DOHH2 (cell line): ENCODE measurements at regions not wholly inside any gene's neighbourhood (a gene's known extent, or its start where the extent isn't known, plus 50 kb on each side); places are given as distances from the start of the nearest gene placed in this dataset.

Source experiments
- H3F3A ChIP-seq: fragments of 200-600 bp; sonication (generic), shearing (Covaris generic); 2 replicates; pipeline ENCODE4 v1.6.0; 2016; ENCODE audit warnings: antibody characterized with exemption, mild to moderate bottlenecking; ENCODE audit not compliant: control insufficient read depth, insufficient read depth
- H3K27ac ChIP-seq: fragments of 200-600 bp; sonication (generic); 2 replicates; pipeline ENCODE4 v1.5.1; 2014; ENCODE audit warnings: low read depth, mild to moderate bottlenecking, low read length, moderate library complexity
- H3K27me3 ChIP-seq: fragments of 200-600 bp; sonication (generic); 2 replicates; pipeline ENCODE4 v1.6.1; 2014; ENCODE audit warnings: mild to moderate bottlenecking, low read length, mixed read lengths; ENCODE audit not compliant: control insufficient read depth
- H3K36me3 ChIP-seq: fragments of 200-600 bp; sonication (generic); 2 replicates; pipeline ENCODE4 v1.6.1; 2014; ENCODE audit warnings: mild to moderate bottlenecking, low read length, moderate library complexity, mixed read lengths; ENCODE audit not compliant: control insufficient read depth
- H3K4me1 ChIP-seq: fragments of 200-600 bp; sonication (generic); 2 replicates; pipeline ENCODE4 v1.6.1; 2014; ENCODE audit warnings: mild to moderate bottlenecking, low read length, mixed read lengths; ENCODE audit not compliant: control insufficient read depth
- H3K4me2 ChIP-seq: fragments of 200-600 bp; sonication (generic); 2 replicates; pipeline ENCODE4 v1.6.0; 2014; ENCODE audit warnings: mild to moderate bottlenecking, low read length, moderate library complexity
- H3K4me3 ChIP-seq: fragments of 200-600 bp; sonication (generic); 2 replicates; pipeline ENCODE4 v1.5.1; 2014; ENCODE audit warnings: mild to moderate bottlenecking, low read length, mixed read lengths
- H3K79me2 ChIP-seq: fragments of 200-600 bp; sonication (generic); 2 replicates; pipeline ENCODE4 v1.6.1; 2014; ENCODE audit warnings: mild to moderate bottlenecking, low read length, mixed read lengths; ENCODE audit not compliant: control insufficient read depth
- H3K9me2 ChIP-seq: fragments of 200-600 bp; sonication (generic); replicated peaks from 2 replicates; pipeline ENCODE4 v1.6.1; 2014; ENCODE audit warnings: mild to moderate bottlenecking, low read length, mixed read lengths; ENCODE audit not compliant: control insufficient read depth
- H3K9me3 ChIP-seq: fragments of 200-600 bp; sonication (generic); 2 replicates; pipeline ENCODE4 v1.6.1; 2014; ENCODE audit warnings: antibody characterized with exemption, low read length, mixed read lengths; ENCODE audit not compliant: control insufficient read depth, insufficient read depth
- H4K20me1 ChIP-seq: fragments of 200-600 bp; sonication (generic); 2 replicates; pipeline ENCODE4 v1.6.0; 2014; ENCODE audit warnings: low read depth, mild to moderate bottlenecking, antibody characterized with exemption, low read length, moderate library complexity; ENCODE audit not compliant: control insufficient read depth, insufficient read depth
- CTCF ChIP-seq: fragments of 200-600 bp; sonication (generic); IDR thresholded peaks from one replicate; pipeline ENCODE4 v1.5.1; 2014; ENCODE audit warnings: antibody characterized with exemption, mild to moderate bottlenecking, low read depth, low read length; ENCODE audit not compliant: poor library complexity, severe bottlenecking
- EZH2phosphoT487 ChIP-seq: fragments of 200-600 bp; sonication (generic); IDR thresholded peaks from 2 replicates; pipeline ENCODE4 v1.6.1; 2017; ENCODE audit warnings: borderline replicate concordance, mild to moderate bottlenecking, antibody characterized with exemption, low read length, moderate library complexity, mixed read lengths

- Histone ChIP-seq H3K4me1 (peaks cover 60% of the 10 kb centered on the region), H3K4me3 (no peak overlapping the region), H4K20me1 (no peaks in the 10 kb centered on the region), H3K79me2 (no peaks in the 10 kb centered on the region), H3K9me2 (no peaks in the 10 kb centered on the region), H3K27me3 (peaks cover 7% of the 10 kb centered on the region), H3F3A (0 out of 2 replicates have a peak, but pooled peaks cover 2% of the 10 kb centered on the region), H3K36me3 (no peaks in the 10 kb centered on the region), H3K9me3 (peaks cover 4% of the 10 kb centered on the region; the same call in 1 of the 2 replicates), H3K4me2 (no peak overlapping the region), H3K27ac (no peak overlapping the region)
- TF ChIP-seq EZH2phosphoT487 (no peak), CTCF (no peak)
Measured at GRCh38 chr9:124198948-124199347, 58.8 kb upstream of the NEK6 start.

DNA sequence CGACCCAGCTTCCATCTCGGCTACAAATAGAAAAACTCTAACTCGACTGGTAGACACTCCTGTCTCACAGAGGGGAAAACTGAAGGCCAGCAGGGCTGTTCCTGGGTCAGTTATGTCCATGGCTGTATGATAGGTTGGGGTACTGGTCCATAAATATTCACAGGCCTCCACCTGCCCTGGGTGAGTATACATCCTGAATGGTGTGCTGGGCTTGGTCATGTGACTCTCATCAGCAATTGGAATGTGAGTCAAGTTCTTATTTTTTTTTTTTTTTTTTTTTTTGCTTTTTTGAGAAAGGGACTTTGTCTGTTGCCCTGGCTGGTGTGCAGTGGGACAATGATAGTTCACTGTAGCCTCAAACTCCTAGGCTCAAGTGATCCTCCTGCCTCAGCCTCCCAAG is 58.3 kb upstream of the NEK6 start:
- no peaks in the 10 kb centered on the region for H3K79me2 ChIP-seq
- no peaks in the 10 kb centered on the region for H4K20me1 ChIP-seq
- TF ChIP-seq EZH2phosphoT487 (no peak), CTCF (no peak)
- H3K9me3 ChIP-seq: peaks cover 4% of the 10 kb centered on the region; the same call in 1 of the 2 replicates
- peaks cover 9% of the 10 kb centered on the region for H3K27me3 ChIP-seq
- no peak overlapping the region for H3K27ac ChIP-seq
- 0 out of 2 replicates have a peak, but pooled peaks cover 2% of the 10 kb centered on the region for H3F3A ChIP-seq
- H3K4me2 ChIP-seq: no peak overlapping the region
- peaks cover 62% of the 10 kb centered on the region for H3K4me1 ChIP-seq
- no peak overlapping the region for H3K4me3 ChIP-seq
- no peaks in the 10 kb centered on the region for H3K36me3 ChIP-seq
- H3K9me2 ChIP-seq: no peaks in the 10 kb centered on the region

DNA sequence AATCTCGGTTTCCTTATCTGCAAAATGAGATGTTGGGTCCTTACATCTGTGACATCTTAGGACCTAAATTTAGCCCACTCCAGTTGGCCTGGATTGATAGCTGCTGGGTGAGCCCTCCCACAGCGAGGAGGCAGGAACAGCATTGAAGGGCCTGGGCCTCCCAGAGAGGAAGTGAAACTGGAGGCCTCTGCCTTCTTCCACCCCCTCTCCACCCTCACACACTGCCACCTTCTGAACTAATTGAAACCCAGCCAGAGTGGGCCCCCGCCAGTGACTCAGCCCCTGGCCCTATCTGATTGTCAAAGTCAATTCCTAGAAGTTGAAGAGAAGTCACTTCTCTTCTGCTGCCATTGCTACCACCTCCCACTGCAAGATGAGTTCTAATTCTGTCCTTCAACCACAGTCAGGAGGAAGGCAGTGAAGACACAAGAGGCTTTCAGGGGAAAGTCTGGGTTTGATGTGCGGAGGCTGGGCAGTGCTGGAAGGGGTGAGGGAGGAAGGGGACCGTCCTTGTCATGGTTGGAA is 55.2 kb upstream of the NEK6 start:
- no peaks in the 10 kb centered on the region for H3K9me3 ChIP-seq
- peaks cover 19% of the 10 kb centered on the region for H3K27me3 ChIP-seq
- H3K36me3 ChIP-seq: no peaks in the 10 kb centered on the region
- H3K9me2 ChIP-seq: no peaks in the 10 kb centered on the region
- peak overlapping the region; percentile 76 for H3K4me2 ChIP-seq
- 0 out of 2 replicates have a peak, but pooled peaks cover 5% of the 10 kb centered on the region for H4K20me1 ChIP-seq
- H3K79me2 ChIP-seq: no peaks in the 10 kb centered on the region
- H3K4me1 ChIP-seq: peaks cover 84% of the 10 kb centered on the region
- H3K27ac ChIP-seq: peak overlapping the region; percentile 78
- H3K4me3 ChIP-seq: peak overlapping the region; percentile 56
- TF ChIP-seq EZH2phosphoT487: no peak
- H3F3A ChIP-seq: peaks cover 13% of the 10 kb centered on the region; the same call in 1 of the 2 replicates

DNA sequence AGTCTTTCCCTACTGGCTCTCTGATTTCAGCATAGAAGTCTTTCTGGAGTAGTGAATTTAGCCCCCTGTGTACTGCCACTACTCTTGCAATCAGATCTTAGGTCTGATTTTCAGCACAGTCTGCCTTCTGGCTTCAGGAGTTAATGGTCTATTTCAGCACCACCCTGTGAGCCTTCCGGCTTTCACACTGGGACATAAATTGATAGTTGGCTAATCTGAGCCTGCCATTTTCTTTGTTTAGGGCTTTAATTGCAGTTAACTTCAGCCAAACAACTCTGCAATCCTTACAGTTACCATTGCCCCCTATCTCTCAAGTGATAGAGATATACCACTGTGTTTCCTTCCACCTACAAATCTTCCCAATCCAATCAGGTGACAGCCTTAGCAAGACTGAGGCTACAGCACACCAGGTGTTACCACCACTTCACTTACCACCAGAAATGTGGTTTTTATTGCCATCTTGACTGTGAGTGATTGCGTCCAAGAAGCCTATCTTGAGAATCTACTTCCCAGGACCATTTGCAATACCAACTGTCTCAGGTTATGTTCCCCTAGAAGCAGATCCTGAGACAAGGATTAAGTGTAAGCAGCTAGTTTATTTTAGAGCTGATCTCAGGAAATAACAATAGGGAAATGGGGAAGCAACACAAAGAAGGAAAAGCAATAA is 51.9 kb upstream of the NEK6 start:
- 0 out of 2 replicates have a peak, but pooled peaks cover 5% of the 10 kb centered on the region for H4K20me1 ChIP-seq
- H3K27ac ChIP-seq: no peak overlapping the region
- no peaks in the 10 kb centered on the region for H3K79me2 ChIP-seq
- no peaks in the 10 kb centered on the region for H3K9me3 ChIP-seq
- H3F3A ChIP-seq: peaks cover 13% of the 10 kb centered on the region; the same call in 1 of the 2 replicates
- H3K4me3 ChIP-seq: peak overlapping the region; percentile 32
- H3K4me2 ChIP-seq: peak overlapping the region; percentile 54
- H3K9me2 ChIP-seq: no peaks in the 10 kb centered on the region
- no peaks in the 10 kb centered on the region for H3K36me3 ChIP-seq
- peaks cover 19% of the 10 kb centered on the region for H3K27me3 ChIP-seq
- TF ChIP-seq CTCF (no peak), EZH2phosphoT487 (no peak)
- H3K4me1 ChIP-seq: peaks cover 91% of the 10 kb centered on the region
